ENCODE measurements at regions not wholly inside any gene's neighbourhood (a gene's known extent, or its start where the extent isn't known, plus 50 kb on each side); places are given as distances from the start of the nearest gene placed in this dataset.

DNA sequence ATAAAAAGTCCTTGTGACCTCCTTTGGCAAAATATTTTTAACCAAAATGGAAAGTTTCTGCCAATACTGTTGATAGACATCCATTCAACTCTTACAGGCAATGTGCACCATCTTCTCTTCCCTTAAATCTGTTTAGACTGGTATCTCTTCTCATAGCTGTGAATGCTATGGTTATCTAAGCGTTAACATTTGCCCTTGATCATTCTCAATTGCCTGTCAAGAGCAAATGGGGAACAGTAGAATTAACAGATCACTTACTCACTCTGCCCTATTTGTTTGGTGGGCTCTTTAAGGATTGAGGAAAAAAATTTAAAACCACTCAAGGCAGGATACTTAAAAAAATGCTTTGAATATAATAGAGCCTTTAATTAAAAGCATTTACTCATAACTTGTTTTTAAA lies 808.4 kb downstream of the NXPH1 start:
- no peaks in the 10 kb centered on the region for H3K79me2 ChIP-seq (ENCODE audit: insufficient read depth, low read length)
- H3K4me3 Mint-ChIP-seq: no peak overlapping the region
- H3K4ac ChIP-seq (ENCODE audit: low read depth, low read length): no peak overlapping the region
- H3K27ac Mint-ChIP-seq: no peak overlapping the region
- H3K4me1 ChIP-seq (ENCODE audit: insufficient read depth, low read length): no peaks in the 10 kb centered on the region
- H3K14ac ChIP-seq (ENCODE audit: insufficient read depth, low read length): no peak overlapping the region
- no peak for DNase-seq
- H2BK15ac ChIP-seq (ENCODE audit: low read depth, low read length): no peak overlapping the region
- H3K27me3 ChIP-seq (ENCODE audit: insufficient read depth, low read length): no peaks in the 10 kb centered on the region
- no peak overlapping the region for H3K18ac ChIP-seq (ENCODE audit: insufficient read length, low read depth, low read length)
- H3K23me2 ChIP-seq (ENCODE audit: insufficient read length, low read depth, low read length, poor library complexity, severe bottlenecking): no peaks in the 10 kb centered on the region
- H3K27me3 Mint-ChIP-seq (ENCODE audit: low read depth): no peaks in the 10 kb centered on the region
- H3K79me1 ChIP-seq (ENCODE audit: insufficient read depth, low read depth, low read length, poor library complexity, severe bottlenecking): no peaks in the 10 kb centered on the region
- no peak overlapping the region for H3K4me2 ChIP-seq (ENCODE audit: insufficient read depth, insufficient read length, low read length)
- no peak overlapping the region for H2BK20ac ChIP-seq (ENCODE audit: low read depth, low read length, poor library complexity, severe bottlenecking)
- H2AFZ ChIP-seq (ENCODE audit: low read length): no peak overlapping the region
- WGBS (ENCODE audit: extremely low coverage, insufficient read length, low lambda C conversion rate): no CpG with 5 or more reads among the region's 1 CpG
- H3K4me1 Mint-ChIP-seq: no peaks in the 10 kb centered on the region
- H3T11ph ChIP-seq (ENCODE audit: low read length): no peak overlapping the region
- no peak overlapping the region for H2BK12ac ChIP-seq (ENCODE audit: insufficient read length, low read depth, low read length)
- H4K8ac ChIP-seq (replicated peaks; ENCODE audit: insufficient read length, low read depth, low read length): no peak overlapping the region
- H3K9me3 Mint-ChIP-seq: no peaks in the 10 kb centered on the region
- no peak overlapping the region for H3K27ac ChIP-seq (ENCODE audit: insufficient read length, low read depth, low read length)
- H3K9me3 ChIP-seq (ENCODE audit: control insufficient read depth, low read depth, low read length): no peaks in the 10 kb centered on the region
- no peak overlapping the region for H3K56ac ChIP-seq (ENCODE audit: insufficient read length, low read depth, low read length)
- H3K36me3 Mint-ChIP-seq (ENCODE audit: insufficient read depth in 1 of 3, low read depth in 3 of 3): no peaks in the 10 kb centered on the region
- H3K9ac ChIP-seq (ENCODE audit: extremely low read depth, insufficient read length, low read length): no peak overlapping the region
- TF ChIP-seq, protein P1, sequence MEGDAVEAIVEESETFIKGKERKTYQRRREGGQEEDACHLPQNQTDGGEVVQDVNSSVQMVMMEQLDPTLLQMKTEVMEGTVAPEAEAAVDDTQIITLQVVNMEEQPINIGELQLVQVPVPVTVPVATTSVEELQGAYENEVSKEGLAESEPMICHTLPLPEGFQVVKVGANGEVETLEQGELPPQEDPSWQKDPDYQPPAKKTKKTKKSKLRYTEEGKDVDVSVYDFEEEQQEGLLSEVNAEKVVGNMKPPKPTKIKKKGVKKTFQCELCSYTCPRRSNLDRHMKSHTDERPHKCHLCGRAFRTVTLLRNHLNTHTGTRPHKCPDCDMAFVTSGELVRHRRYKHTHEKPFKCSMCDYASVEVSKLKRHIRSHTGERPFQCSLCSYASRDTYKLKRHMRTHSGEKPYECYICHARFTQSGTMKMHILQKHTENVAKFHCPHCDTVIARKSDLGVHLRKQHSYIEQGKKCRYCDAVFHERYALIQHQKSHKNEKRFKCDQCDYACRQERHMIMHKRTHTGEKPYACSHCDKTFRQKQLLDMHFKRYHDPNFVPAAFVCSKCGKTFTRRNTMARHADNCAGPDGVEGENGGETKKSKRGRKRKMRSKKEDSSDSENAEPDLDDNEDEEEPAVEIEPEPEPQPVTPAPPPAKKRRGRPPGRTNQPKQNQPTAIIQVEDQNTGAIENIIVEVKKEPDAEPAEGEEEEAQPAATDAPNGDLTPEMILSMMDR (conservative IDR thresholded peaks at IDR 0.05): no peak
- H4K91ac ChIP-seq (ENCODE audit: insufficient read length, low read depth, low read length): no peak overlapping the region
- no peak overlapping the region for H2BK120ac ChIP-seq (ENCODE audit: low read depth, low read length, poor library complexity, severe bottlenecking)
- no peaks in the 10 kb centered on the region for H4K20me1 ChIP-seq (ENCODE audit: control insufficient read depth, insufficient read depth, insufficient read length)
- no peak overlapping the region for H4K5ac ChIP-seq (ENCODE audit: insufficient read length, low read depth, low read length)
- no peak overlapping the region for H2BK5ac ChIP-seq (ENCODE audit: insufficient read length, low read length)
- no peak overlapping the region for H2AK5ac ChIP-seq (ENCODE audit: insufficient read length, low read length)
- H3K23ac ChIP-seq (ENCODE audit: insufficient read length, low read depth, low read length): no peak overlapping the region

All from H9 (cell line).